Right cardiac atrium (tissue), 5 donors: ENCODE measurements at regions not wholly inside any gene's neighbourhood (a gene's known extent, or its start where the extent isn't known, plus 50 kb on each side); places are given as distances from the start of the nearest gene placed in this dataset.

ENCODE experiments used
- ATAC-seq, 2 donors: fragments of 200-7000 bp; cut with Tn5 transposase; one replicate each; pipeline versions ENCODE4 v1.8.0 to v1.9.1; 2020; ENCODE audit warnings: moderate library complexity in 2 of 2, mild to moderate bottlenecking in 1 of 2
- DNase-seq, 3 donors: peaks; one replicate each; pipeline ENCODE4 v3.0.0-alpha.2; 2020
- H3K27ac ChIP-seq: one replicate; pipeline ENCODE4 v1.5.1; 2013; ENCODE audit warnings: mild to moderate bottlenecking, low read length, control low read depth, moderate library complexity
- H3K27me3 ChIP-seq: one replicate; pipeline ENCODE4 v1.6.1; 2013; ENCODE audit not compliant: control insufficient read depth, insufficient read depth
- H3K4me1 ChIP-seq: one replicate; pipeline ENCODE4 v1.6.1; 2013; ENCODE audit warnings: low read length; ENCODE audit not compliant: control insufficient read depth, insufficient read depth
- H3K4me3 ChIP-seq: one replicate; pipeline ENCODE4 v1.5.1; 2013; ENCODE audit warnings: low read length, control low read depth
- H3K9me3 ChIP-seq: one replicate; pipeline ENCODE4 v1.6.1; 2013; ENCODE audit warnings: low read length; ENCODE audit not compliant: control insufficient read depth
- WGBS: extraction: QIAGEN DNeasy Blood & Tissue Kit; methylation state at CpG from one replicate; pipeline ENCODE4 v1.1.7; 2013; 5-methylcytosine and 5-hydroxymethylcytosine counted together
- intact Hi-C, 4 donors: fragments of 100-400 bp; cut with DNase I; formaldehyde crosslinking; loops; one replicate each; pipeline versions ENCODE4 v1.11.0 to v1.14.0; 2022 to 2023
- donor health status: healthy with polysubstance abuse.
- donor health status: DM: no; HTN: yes; CAD: no.
- donor health status: DM: no; HTN: no; CAD: no.
- donor health status: DM: no; HTN: yes; CAD: no; lungs with severe emphysema.
- donor health status: DM: yes; HTN: yes; CAD: no.

- Histone ChIP-seq H3K4me1 (no peaks in the 10 kb centered on the region), H3K27ac (no peak overlapping the region), H3K4me3 (no peak overlapping the region), H3K9me3 (no peaks in the 10 kb centered on the region), H3K27me3 (no peaks in the 10 kb centered on the region)
- ATAC-seq (no peak), DNase-seq (no peak)
- intact Hi-C loops, result no loop called here
- WGBS, result 50% methylated on average over 4 of the region's 4 CpGs
These were observed 331.1 kb downstream of the GPAT3 start for GRCh38 chr4:83866834-83867621.

- intact Hi-C loops, result no loop called here
- no peak for DNase-seq
- H3K4me1 ChIP-seq, result no peaks in the 10 kb centered on the region
- H3K9me3 ChIP-seq, result no peaks in the 10 kb centered on the region
- no peak overlapping the region for H3K27ac ChIP-seq
- H3K27me3 ChIP-seq, result no peaks in the 10 kb centered on the region
- no peak overlapping the region for H3K4me3 ChIP-seq
- WGBS, result 49% methylated on average over 6 of the region's 6 CpGs
- ATAC-seq, result no peak
These were observed 329.7 kb downstream of the GPAT3 start for GRCh38 chr4:83865417-83866150.

GRCh38 chr4:83864097-83864817 is 328.3 kb downstream of the GPAT3 start:
- no peak for ATAC-seq
- H3K4me1 ChIP-seq, result no peaks in the 10 kb centered on the region
- intact Hi-C loops, result no loop called here

GRCh38 chr4:83862471-83862870 is 326.6 kb downstream of the GPAT3 start:
- no peaks in the 10 kb centered on the region for H3K9me3 ChIP-seq
- no peak overlapping the region for H3K4me3 ChIP-seq
- 87% methylated on average over 10 of the region's 10 CpGs for WGBS
- intact Hi-C loops, result no loop called here
- no peak overlapping the region for H3K27ac ChIP-seq
- no peaks in the 10 kb centered on the region for H3K27me3 ChIP-seq
- H3K4me1 ChIP-seq, result no peaks in the 10 kb centered on the region
- DNase-seq (no peak), ATAC-seq (no peak)

More at GRCh38 chr4:83864097-83864817, 328.3 kb downstream of the GPAT3 start:
- 67% methylated on average over 4 of the region's 4 CpGs for WGBS
- Histone ChIP-seq H3K4me3 (no peak overlapping the region), H3K27me3 (no peaks in the 10 kb centered on the region), H3K27ac (no peak overlapping the region), H3K9me3 (no peaks in the 10 kb centered on the region)
- DNase-seq, result no peak

GRCh38 chr4:83860200-83860599 is 324.3 kb downstream of the GPAT3 start:
- Histone ChIP-seq H3K4me1 (no peaks in the 10 kb centered on the region), H3K27me3 (no peaks in the 10 kb centered on the region), H3K27ac (no peak overlapping the region), H3K9me3 (no peaks in the 10 kb centered on the region), H3K4me3 (no peak overlapping the region)
- no peak for DNase-seq
- ATAC-seq, result no peak
- WGBS, result 83% methylated on average over 2 of the region's 2 CpGs
- intact Hi-C loops, result no loop called here

- intact Hi-C loops, result no loop called here
- Histone ChIP-seq H3K4me1 (no peaks in the 10 kb centered on the region), H3K9me3 (no peaks in the 10 kb centered on the region), H3K4me3 (no peak overlapping the region), H3K27me3 (no peaks in the 10 kb centered on the region), H3K27ac (no peak overlapping the region)
- DNase-seq (no peak), ATAC-seq (no peak)
- 84% methylated on average over 5 of the region's 5 CpGs for WGBS
These were observed 322.2 kb downstream of the GPAT3 start for GRCh38 chr4:83858131-83858530.

- H3K9me3 ChIP-seq, result no peaks in the 10 kb centered on the region
- DNase-seq (no peak), ATAC-seq (no peak)
- intact Hi-C loops, result no loop called here
- no peaks in the 10 kb centered on the region for H3K27me3 ChIP-seq
- no peak overlapping the region for H3K4me3 ChIP-seq
- WGBS, result 57% methylated on average over 6 of the region's 6 CpGs
- H3K4me1 ChIP-seq, result no peaks in the 10 kb centered on the region
- H3K27ac ChIP-seq, result no peak overlapping the region
These were observed 319.1 kb downstream of the GPAT3 start for GRCh38 chr4:83855044-83855443.

- whole genome bisulfite sequencing, result 45% methylated on average over 1 of the region's 1 CpG
- intact Hi-C loops, result no loop called here
- no peaks in the 10 kb centered on the region for H3K4me1 ChIP-seq
- no peak overlapping the region for H3K4me3 ChIP-seq
- DNase-seq (no peak), ATAC-seq (no peak)
- no peaks in the 10 kb centered on the region for H3K9me3 ChIP-seq
- no peak overlapping the region for H3K27ac ChIP-seq
- H3K27me3 ChIP-seq, result no peaks in the 10 kb centered on the region
These were observed 316.2 kb downstream of the GPAT3 start for GRCh38 chr4:83852085-83852451.

- 34% methylated on average over 10 of the region's 10 CpGs for WGBS
- intact Hi-C loops, result no loop called here
- no peak for DNase-seq
- no peaks in the 10 kb centered on the region for H3K27me3 ChIP-seq
- ATAC-seq, result no peak
- H3K4me1 ChIP-seq, result no peaks in the 10 kb centered on the region
- no peaks in the 10 kb centered on the region for H3K9me3 ChIP-seq
- no peak overlapping the region for H3K4me3 ChIP-seq
- H3K27ac ChIP-seq, result no peak overlapping the region
These were observed 315.6 kb downstream of the GPAT3 start for GRCh38 chr4:83851261-83852084.

- intact Hi-C loops, result no loop called here
- no peak for ATAC-seq
- WGBS, result 71% methylated on average over 6 of the region's 6 CpGs
These were observed 314.5 kb downstream of the GPAT3 start for GRCh38 chr4:83850435-83850834.

More at GRCh38 chr4:83850435-83850834, 314.5 kb downstream of the GPAT3 start:
- no peak overlapping the region for H3K27ac ChIP-seq
- H3K27me3 ChIP-seq, result no peaks in the 10 kb centered on the region
- H3K4me3 ChIP-seq, result no peak overlapping the region
- H3K9me3 ChIP-seq, result no peaks in the 10 kb centered on the region
- DNase-seq, result no peak
- H3K4me1 ChIP-seq, result no peaks in the 10 kb centered on the region
